D721Med (cell line): ENCODE measurements at regions not wholly inside any gene's neighbourhood (a gene's known extent, or its start where the extent isn't known, plus 50 kb on each side); places are given as distances from the start of the nearest gene placed in this dataset.
"Not testable (repeated sequence)": the region's sequence is repeated elsewhere in the genome, so short reads cannot be mapped to it uniquely, and the experiment has no call there.

Experiments
- DNase-seq: peaks from one replicate; pipeline ENCODE4 v3.0.0; 2011; ENCODE audit warnings: low spot score; ENCODE audit not compliant: insufficient read length
- FAIRE-seq: peaks from 2 replicates; lab custom pipeline; 2011; peaks lifted over from hg19 to GRCh38; lab: Jason Lieb, UNC
- CTCF ChIP-seq: IDR thresholded peaks from 2 replicates; pipeline ENCODE4 v1.5.1; 2012; ENCODE audit warnings: mild to moderate bottlenecking, control low read depth; ENCODE audit not compliant: insufficient read depth; ENCODE audit errors: missing control alignments

DNA sequence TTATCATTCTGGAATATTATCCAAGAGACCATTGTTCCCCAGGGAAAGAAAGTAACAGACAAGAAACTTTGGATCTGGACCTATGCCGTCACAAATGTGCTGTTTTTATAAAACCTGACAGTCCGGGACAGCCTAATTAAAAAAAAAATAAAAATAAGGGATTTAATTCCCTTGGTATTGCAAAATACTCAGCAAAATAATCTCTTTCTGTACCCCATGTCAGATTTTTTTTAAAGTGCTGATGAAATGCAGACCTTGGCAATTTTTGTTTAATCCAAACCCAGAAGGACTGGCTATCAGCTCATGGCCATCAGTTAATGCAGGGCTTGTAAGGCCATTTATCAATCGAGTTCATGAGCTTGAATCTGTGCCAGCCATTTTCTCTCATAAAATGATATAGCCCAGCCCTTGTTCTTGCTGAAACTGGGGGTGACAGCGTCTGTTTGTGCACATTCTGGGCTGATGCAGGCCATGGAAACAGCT lies 162.7 kb upstream of the S1PR3 start:
- FAIRE-seq: no peak

GRCh38 chr9:88829276-88829675 lies 162.0 kb upstream of the S1PR3 start:
- no peak for DNase-seq
- no peak for FAIRE-seq

More for the DNA sequence above, 162.7 kb upstream of the S1PR3 start:
- TF ChIP-seq CTCF: no peak
- no peak for DNase-seq

GRCh38 chr9:88831713-88832407 lies 159.4 kb upstream of the S1PR3 start:
- TF ChIP-seq CTCF: no peak
- FAIRE-seq: no peak
- DNase-seq: no peak

More at GRCh38 chr9:88829276-88829675, 162.0 kb upstream of the S1PR3 start:
- no peak for TF ChIP-seq CTCF

DNA sequence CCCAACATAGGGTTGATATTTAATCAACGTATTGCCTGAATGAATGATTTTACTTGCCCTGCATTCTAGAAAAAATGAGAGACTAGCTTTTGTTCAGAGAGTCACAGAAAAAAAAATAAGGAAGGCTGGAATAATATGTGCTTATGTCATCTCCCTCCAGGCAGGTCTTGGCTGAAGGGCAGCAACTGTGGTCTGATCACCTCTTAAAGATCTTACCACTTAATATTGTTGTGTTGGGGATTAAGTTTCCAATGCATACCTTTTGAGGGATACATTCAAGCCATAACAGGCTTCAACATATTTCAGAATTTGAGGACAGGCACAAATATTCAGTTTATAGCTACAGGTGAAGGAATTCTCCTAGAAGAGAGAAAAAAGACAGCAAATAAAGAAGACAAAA lies 157.3 kb upstream of the S1PR3 start:
- TF ChIP-seq CTCF: no peak
- no peak for FAIRE-seq
- no peak for DNase-seq

GRCh38 chr9:88835038-88835466 lies 156.2 kb upstream of the S1PR3 start:
- FAIRE-seq (no peak), DNase-seq (no peak)

DNA sequence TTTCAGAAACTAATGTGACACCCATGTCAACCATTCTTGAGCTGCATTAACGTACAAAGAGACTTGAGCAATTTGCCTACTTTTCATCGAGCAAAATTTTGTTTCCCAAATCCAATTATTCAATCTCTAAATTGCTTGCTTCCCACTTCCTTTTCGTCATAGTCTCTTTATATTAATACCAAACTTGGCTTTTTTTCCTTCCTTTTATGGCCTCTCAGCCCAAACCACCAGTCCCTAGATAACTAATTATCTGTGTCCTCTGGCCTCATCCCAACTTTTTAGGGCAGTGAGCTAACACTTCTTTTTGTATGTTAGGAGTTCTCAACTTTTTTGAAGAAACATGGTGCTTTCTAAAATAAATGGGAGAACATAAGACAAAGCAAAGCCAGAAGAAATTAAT lies 155.5 kb upstream of the S1PR3 start:
- FAIRE-seq: no peak
- no peak for DNase-seq
- TF ChIP-seq CTCF: no peak

More at GRCh38 chr9:88835038-88835466, 156.2 kb upstream of the S1PR3 start:
- no peak for TF ChIP-seq CTCF

- DNase-seq (no peak), FAIRE-seq (no peak)
- TF ChIP-seq CTCF: no peak
Measured at GRCh38 chr9:88837731-88838130, 153.5 kb upstream of the S1PR3 start.

- not testable (repeated sequence) for FAIRE-seq, DNase-seq
Measured at GRCh38 chr9:88849878-88850277, 141.4 kb upstream of the S1PR3 start.
